MM.1S (cell line): ENCODE measurements at regions not wholly inside any gene's neighbourhood (a gene's known extent, or its start where the extent isn't known, plus 50 kb on each side); places are given as distances from the start of the nearest gene placed in this dataset.

Source experiments
- EZH2 ChIP-seq: fragments of 300-600 bp; sonication (generic); optimal IDR thresholded peaks from 2 replicates; pipeline ENCODE3; 2017; ENCODE audit warnings: low read depth, mild to moderate bottlenecking, antibody characterized with exemption, low read length, mixed read lengths
- EZH2phosphoT487 ChIP-seq: fragments of 300-600 bp; sonication (generic); IDR thresholded peaks from 2 replicates; pipeline ENCODE4 v1.6.1; 2018; ENCODE audit warnings: antibody characterized with exemption, low read length
- TF ChIP-seq, protein P1 (sequence below): fragments of 300-600 bp; sonication (generic); IDR thresholded peaks from 2 replicates; pipeline ENCODE4 v1.5.1; 2016; ENCODE audit warnings: antibody characterized with exemption, low read length, mixed read lengths

GRCh38 chr6:84442208-84442607, 214.8 kb upstream of the CEP162 start:
- TF ChIP-seq EZH2phosphoT487 (no peak), EZH2 (no peak)
- TF ChIP-seq, protein P1, sequence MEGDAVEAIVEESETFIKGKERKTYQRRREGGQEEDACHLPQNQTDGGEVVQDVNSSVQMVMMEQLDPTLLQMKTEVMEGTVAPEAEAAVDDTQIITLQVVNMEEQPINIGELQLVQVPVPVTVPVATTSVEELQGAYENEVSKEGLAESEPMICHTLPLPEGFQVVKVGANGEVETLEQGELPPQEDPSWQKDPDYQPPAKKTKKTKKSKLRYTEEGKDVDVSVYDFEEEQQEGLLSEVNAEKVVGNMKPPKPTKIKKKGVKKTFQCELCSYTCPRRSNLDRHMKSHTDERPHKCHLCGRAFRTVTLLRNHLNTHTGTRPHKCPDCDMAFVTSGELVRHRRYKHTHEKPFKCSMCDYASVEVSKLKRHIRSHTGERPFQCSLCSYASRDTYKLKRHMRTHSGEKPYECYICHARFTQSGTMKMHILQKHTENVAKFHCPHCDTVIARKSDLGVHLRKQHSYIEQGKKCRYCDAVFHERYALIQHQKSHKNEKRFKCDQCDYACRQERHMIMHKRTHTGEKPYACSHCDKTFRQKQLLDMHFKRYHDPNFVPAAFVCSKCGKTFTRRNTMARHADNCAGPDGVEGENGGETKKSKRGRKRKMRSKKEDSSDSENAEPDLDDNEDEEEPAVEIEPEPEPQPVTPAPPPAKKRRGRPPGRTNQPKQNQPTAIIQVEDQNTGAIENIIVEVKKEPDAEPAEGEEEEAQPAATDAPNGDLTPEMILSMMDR: no peak
